ENCODE measurements at regions not wholly inside any gene's neighbourhood (a gene's known extent, or its start where the extent isn't known, plus 50 kb on each side); places are given as distances from the start of the nearest gene placed in this dataset.

DNA sequence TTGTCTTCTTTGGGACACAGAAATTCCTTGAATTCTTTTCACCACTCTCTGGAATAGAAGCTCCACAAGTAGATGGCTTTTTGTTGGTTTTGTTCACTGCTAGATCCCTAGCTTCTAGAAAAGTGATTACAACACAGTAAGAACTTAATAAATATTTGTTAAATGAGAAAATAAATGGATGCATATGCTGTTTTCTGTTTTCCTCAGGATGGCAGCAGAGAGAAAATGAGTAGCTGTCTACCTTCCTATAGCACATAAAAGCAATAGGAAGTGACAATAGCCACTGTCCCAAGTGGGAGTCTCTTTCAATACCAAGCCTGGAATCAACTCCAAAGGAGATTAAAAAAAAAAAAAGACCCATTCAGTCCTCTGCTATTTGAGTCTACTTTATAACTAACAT, 100.6 kb upstream of the NREP start:
- Histone ChIP-seq H3K36me3 (ENCODE audit: control insufficient read depth in 2 of 2, extremely low read depth in 1 of 2, insufficient read depth in 2 of 2, low read length in 2 of 2) (no peaks in the 10 kb centered on the region), H3K79me2 (ENCODE audit: control insufficient read depth, insufficient read depth, low read length) (no peaks in the 10 kb centered on the region), H3K4me1 (ENCODE audit: control insufficient read depth, extremely low read depth, insufficient read depth, low read length) (no peaks in the 10 kb centered on the region), H2AFZ (ENCODE audit: low read depth, low read length) (no peak overlapping the region), H3K27me3 (ENCODE audit: control insufficient read depth in 2 of 2, insufficient read depth in 2 of 2, low read length in 2 of 2) (no peaks in the 10 kb centered on the region), H4K20me1 (replicated peaks; ENCODE audit: control insufficient read depth, extremely low read depth, insufficient read depth, low read length) (no peaks in the 10 kb centered on the region), H3K4me2 (ENCODE audit: insufficient read depth, low read length) (no peak overlapping the region), H3K27ac (ENCODE audit: insufficient read depth, low read depth, low read length) (no peak overlapping the region), H3K9ac (replicated peaks; ENCODE audit: extremely low read depth, insufficient read depth, low read length) (no peak overlapping the region), H3K9me3 (replicated peaks; ENCODE audit: control insufficient read depth, insufficient read depth, low read length) (no peaks in the 10 kb centered on the region), H3K4me3 (replicated peaks in 1 of 3; ENCODE audit: insufficient read depth in 1 of 3, low read depth in 1 of 3, low read length in 3 of 3) (no peak overlapping the region), H3K9me1 (replicated peaks; ENCODE audit: control insufficient read depth, extremely low read depth, insufficient read depth, low read length) (no peaks in the 10 kb centered on the region)
- ChIA-PET CTCF (interaction anchor here (1.2 kb wide), 1 partner anchor 53 kb away, joined by 3 read pairs; no protein-coding TSS in a partner anchor), POLR2A (no interaction called here)
- FAIRE-seq (no peak), DNase-seq (ENCODE audit: low read depth, low spot score) (no peak)
- dilution Hi-C loops (cut with MboI; ENCODE audit: extremely low pct_ligation_motif_present, low sequenced_read_pairs): no loop called here
- intact Hi-C loops (cut with micrococcal nuclease): no loop called here
- no TSS peak for BruUV-seq (replicated peaks)
- TF ChIP-seq, protein P1, sequence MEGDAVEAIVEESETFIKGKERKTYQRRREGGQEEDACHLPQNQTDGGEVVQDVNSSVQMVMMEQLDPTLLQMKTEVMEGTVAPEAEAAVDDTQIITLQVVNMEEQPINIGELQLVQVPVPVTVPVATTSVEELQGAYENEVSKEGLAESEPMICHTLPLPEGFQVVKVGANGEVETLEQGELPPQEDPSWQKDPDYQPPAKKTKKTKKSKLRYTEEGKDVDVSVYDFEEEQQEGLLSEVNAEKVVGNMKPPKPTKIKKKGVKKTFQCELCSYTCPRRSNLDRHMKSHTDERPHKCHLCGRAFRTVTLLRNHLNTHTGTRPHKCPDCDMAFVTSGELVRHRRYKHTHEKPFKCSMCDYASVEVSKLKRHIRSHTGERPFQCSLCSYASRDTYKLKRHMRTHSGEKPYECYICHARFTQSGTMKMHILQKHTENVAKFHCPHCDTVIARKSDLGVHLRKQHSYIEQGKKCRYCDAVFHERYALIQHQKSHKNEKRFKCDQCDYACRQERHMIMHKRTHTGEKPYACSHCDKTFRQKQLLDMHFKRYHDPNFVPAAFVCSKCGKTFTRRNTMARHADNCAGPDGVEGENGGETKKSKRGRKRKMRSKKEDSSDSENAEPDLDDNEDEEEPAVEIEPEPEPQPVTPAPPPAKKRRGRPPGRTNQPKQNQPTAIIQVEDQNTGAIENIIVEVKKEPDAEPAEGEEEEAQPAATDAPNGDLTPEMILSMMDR (IDR thresholded peaks at IDR 0.05; ENCODE audit: extremely low read depth in 1 of 2, insufficient read depth in 1 of 2, low read depth in 1 of 2, low read length in 2 of 2): no peak
- TF ChIP-seq POLR2AphosphoS5 (IDR thresholded peaks at IDR 0.05; ENCODE audit: insufficient read depth, low read depth, low read length): no peak
- TF ChIP-seq GATA2 (IDR thresholded peaks at IDR 0.05; ENCODE audit: insufficient read depth, insufficient read length, low read depth, low read length): no peak
- TF ChIP-seq FOS (IDR thresholded peaks at IDR 0.05; ENCODE audit: borderline replicate concordance, insufficient read depth, low read length): no peak
- no peak for TF ChIP-seq MYC (IDR thresholded peaks at IDR 0.05; ENCODE audit: low read depth, low read length)
- TF ChIP-seq POLR2A (IDR thresholded peaks at IDR 0.05; ENCODE audit: low read depth, low read length): no peak
- TF ChIP-seq JUN (IDR thresholded peaks at IDR 0.05; ENCODE audit: borderline replicate concordance, insufficient read depth, insufficient read length, low read depth): no peak
- TF ChIP-seq, protein P2, sequence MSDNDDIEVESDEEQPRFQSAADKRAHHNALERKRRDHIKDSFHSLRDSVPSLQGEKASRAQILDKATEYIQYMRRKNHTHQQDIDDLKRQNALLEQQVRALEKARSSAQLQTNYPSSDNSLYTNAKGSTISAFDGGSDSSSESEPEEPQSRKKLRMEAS (IDR thresholded peaks at IDR 0.05; ENCODE audit: insufficient read depth, insufficient read length): no peak
- no peak for TF ChIP-seq EZH2 (IDR thresholded peaks at IDR 0.05; ENCODE audit: borderline replicate concordance, low read depth, low read length, severe bottlenecking)
